HG02970 (cell line): ENCODE measurements at regions not wholly inside any gene's neighbourhood (a gene's known extent, or its start where the extent isn't known, plus 50 kb on each side); places are given as distances from the start of the nearest gene placed in this dataset.
"Not testable (repeated sequence)": the region's sequence is repeated elsewhere in the genome, so short reads cannot be mapped to it uniquely, and the experiment has no call there.

ENCODE experiments used
- ATAC-seq: cut with Tn5 transposase; IDR thresholded peaks from one replicate; pipeline ENCODE4 v1.9.1; 2021; ENCODE audit warnings: mild to moderate bottlenecking, moderate library complexity, moderate number of reproducible peaks; ENCODE audit not compliant: unreplicated experiment, low FRiP score

DNA sequence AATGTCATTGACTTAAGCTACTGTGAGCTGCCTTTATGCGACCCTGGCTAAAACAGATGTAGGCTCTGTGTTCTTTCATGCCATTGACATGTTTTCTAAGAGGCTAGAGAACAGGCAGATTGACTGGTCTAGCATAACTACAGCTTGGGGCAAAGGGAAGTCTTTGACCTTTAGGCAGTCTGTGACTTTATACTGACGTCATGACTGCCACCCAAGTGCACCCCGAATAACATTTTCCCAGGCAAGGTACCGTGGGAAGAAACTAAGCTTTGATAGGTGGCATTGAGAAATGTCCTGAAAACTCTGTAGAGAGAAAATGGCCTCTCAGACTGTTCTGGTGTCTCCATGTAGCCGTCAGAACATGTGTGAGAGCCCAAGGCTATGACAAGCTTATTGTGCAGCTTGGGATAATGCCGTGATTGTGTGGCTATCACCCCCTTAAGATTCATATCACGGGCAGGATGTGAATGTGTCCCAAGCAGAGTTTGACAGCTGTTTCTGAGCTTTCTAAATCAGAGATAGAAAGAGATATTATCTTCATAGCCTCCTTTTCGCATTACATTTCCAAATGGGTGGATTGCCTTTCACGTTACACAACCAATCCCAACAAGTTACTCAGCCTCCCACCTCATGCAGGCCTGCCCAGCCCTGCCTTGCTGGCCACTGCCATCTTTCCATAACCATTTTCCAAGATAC lies 672.2 kb upstream of the ACVR2A start:
- ATAC-seq = no peak

DNA sequence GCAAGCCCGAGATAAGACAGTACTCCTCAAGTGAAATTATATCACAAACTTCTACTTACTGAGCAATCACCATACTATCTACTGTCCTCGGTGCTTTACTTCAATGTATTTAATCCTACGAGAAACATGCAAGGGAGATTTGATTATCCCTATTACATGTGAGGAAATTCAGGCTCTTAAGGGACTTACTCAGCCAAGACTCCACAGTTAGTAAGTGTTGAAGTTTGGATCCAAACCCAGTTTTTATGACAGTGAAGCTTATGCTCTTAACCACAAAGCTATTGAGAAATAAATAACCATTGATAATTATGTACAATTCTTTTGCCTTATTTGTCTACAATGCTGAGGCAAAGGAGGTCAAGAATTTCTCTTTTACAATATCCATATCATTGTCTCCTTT lies 672.9 kb upstream of the ACVR2A start:
- no peak for ATAC-seq

DNA sequence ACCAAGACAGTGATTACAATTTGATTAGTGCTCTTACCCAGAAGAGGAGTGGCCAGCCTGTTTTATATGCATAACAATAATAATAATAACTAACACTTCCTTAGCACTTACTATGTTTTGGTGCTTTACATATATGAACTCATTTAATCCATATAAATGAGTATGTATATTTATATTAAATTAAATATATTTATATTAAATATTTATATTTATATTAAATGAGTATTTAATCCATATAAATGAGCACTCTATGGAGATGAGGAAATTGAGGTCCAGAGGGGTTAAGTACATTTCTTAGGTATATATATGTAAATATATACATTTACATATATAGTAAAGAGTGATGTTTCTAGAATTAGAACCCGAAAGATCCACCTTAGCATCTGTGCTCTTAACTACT lies 673.9 kb upstream of the ACVR2A start:
- ATAC-seq = no peak

DNA sequence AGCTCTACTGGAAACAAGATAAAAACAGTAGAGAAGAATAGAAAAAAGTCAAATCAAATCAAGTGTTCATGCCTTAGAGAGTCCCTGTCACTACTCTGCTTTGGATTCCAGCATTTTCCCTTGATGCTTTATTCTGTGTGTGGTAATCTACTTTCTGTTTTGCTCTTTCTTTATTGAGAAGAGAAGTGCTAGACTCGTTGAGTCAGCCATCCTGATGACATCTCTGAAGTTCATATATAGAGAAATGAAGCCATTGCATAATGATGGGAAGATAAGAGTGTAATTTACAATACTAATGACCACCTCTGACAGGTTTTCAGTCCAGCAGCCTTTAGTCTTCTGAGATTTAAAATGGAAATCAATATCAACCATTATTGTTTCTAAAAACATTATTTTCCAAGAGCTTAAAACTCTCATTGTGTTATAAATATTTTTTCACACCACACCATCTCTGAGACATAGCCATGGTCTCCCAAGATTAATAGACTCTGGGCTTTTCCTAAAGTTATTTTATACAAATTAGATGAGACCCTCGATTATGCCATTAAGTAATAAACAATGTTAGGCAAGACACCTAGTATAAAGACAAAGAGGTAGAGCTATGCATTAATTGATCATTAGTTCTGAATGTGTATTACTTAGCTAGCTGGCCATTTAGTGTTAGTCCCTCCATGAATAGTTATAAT lies 679.0 kb upstream of the ACVR2A start:
- no peak for ATAC-seq

DNA sequence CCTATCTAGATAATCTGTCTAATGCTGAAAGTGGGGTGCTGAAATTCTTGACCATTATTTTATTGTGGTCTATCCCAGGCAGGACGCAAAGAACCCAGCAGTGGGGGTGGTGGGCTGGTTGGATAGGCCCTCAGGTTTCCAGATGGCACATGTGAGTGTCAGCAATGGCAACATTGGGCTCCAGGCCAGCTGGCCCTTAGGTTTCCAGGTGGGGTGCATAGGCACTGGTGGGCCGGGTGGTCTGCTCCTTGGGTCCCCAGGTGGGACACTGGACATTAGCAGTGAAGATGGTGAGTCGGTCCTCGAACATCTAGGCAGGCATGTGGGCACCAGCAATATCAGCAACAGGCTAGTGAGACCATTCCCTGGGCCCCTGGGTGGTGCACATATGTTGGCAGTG lies 680.3 kb upstream of the ACVR2A start:
- no peak for ATAC-seq

DNA sequence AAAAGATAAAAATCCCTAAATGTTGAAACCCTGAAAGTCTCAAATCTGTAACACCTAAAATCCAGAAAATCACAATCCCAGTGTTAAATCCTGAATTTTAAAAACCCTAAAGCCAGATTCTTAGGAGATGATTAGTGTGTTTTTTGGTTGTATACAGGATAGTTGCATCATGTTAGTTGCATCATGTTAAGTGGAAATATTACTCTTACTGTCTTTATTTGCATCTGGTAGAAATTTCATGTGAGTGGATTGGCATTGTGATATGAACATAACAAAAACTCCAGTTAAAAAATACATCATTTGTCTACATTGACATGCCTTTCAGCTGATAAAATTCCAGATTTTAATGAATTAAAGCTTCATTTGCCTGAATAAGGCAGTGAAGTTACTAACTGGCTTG lies 683.1 kb upstream of the ACVR2A start:
- no peak for ATAC-seq

DNA sequence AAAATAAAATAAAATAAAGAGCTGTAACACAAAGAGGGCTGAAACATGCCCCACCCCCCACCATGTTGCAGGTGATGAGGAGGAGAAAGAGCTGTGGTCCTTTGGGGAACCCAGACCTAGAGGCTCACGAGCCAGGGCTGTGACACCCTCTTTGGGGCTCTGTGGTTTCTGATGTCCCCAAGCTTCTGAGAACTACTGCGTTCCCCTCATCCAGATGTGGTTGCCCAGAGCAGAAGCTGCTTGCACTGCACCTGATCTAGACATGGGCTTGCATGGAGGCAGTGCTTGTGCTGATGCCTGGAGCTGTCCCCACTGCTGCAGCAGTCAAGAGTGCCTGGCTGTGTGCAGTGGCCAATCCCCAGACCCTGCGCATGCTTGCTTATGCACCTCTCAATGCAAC lies 687.9 kb upstream of the ACVR2A start:
- ATAC-seq = no peak

DNA sequence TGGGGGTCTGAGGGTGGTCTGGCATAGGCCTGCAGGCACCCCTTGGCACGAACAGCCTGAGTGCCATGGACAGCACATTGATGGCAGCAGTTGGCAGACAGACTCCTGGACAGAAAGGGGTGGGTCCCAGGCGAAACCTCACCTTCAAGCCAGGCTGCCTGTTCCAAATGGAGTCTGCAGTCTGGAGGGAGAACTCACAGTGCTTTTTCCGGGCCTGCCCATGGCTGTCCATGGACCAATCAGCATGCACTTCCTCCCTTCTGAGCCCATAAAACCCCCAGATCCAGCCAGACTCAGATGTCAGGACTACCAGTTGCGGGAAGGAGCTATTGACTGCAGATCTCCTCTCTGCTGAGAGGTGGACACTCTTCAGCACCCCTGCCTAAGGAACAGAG lies 694.6 kb upstream of the ACVR2A start:
- no peak for ATAC-seq

DNA sequence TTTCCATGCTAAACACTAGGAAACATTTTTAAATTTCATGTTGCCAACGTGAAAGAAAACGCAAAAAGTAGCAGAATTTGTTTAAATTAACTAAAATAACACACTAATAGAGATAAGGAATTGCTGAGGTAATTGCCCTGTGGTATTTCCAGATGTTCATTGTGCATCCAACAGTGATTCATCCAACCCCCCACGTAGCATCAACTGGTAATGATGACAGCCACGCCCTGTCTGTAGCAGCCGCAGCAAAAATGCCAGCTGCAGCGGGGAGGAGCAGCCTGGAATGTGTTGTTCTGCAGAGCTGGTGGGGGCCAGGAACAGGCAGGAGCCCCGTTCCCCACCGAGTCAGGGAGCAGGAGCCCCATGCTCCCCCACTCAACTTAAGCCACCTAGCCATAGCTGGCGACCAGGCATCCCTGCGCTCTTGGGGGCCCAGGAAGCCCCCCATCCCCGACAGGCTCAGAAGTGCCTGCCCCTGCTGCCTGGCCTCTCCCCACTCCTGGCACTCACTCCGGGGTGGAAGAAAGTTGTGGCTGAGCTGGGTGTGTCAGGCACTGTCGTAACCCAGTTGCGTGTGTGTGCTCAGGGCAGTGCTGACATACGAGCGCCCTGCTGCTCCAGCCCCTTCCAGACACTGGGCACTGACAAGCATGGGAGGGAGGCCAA lies 695.1 kb upstream of the ACVR2A start:
- ATAC-seq = no peak

DNA sequence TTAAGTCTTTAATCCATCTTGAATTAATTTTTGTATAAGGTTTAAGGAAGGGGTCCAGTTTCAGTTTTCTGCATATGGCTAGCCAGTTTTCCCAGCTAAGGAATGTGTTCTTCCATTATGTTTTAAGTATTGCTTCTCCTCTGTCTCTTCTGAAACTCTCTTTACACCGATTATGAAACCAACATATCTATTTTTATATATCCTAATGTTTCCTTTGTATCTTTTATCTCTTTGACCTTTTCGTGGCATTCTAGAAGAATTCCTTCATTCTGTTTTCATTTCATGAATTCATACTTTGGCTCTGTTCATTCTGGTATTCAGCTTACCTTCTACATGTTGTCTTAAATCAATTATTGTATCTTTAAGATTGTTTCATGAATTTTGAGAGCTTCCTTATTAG lies 697.0 kb upstream of the ACVR2A start:
- ATAC-seq = no peak

DNA sequence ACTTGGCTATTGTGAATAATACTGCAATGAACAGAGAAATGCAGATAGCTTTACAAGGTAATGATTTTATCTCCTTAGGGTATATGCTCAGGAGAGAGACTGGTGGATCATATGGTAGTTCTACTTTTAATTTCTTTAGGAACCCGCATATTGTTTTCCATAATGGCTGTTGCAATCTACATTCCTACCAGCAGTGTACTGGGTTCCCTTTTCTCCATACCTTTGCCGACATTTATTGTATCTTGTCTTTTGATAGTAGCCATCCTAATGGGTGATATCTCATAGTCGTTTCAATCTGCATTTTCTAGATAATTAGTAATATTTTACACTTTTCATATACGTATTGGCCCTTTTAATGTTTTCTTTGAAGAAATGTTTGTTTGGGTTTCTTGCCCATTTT lies 702.9 kb upstream of the ACVR2A start:
- ATAC-seq = no peak

DNA sequence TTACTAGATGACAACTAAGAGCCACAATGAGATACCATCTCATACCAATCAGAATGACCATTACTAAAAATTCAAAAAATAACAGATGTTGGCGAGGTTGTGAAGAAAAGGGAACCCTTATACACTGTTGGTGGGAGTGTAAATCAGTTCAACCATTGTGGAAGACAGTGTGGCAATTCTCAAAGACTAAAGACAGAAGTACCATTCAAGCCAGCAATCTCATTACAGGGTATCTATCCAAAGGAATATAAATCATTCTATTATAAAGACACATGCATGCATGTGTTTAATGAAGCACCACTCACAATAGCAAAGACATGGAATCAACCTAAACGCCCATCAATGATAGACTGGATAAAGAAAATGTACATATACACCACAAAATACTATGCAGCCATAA lies 705.1 kb upstream of the ACVR2A start:
- ATAC-seq = not testable (repeated sequence)

DNA sequence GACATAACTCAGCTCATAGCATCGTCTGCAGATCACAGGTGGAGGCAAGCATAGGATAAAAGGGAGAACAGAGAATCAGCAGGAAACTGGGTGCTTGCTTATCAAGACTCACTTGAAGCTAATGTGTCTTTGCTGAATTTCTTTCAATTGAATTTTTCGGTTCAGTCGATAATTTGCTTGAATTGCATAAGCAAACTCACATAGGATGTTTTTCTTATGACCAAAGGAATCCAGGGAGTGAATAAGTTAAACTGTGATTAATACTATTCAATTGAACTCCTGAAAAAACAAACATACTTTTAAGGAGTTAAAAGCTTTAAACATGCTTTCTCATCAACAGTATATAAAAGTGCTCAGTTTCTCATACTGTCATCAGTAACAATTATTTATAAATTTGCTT lies 707.1 kb upstream of the ACVR2A start:
- ATAC-seq = no peak

DNA sequence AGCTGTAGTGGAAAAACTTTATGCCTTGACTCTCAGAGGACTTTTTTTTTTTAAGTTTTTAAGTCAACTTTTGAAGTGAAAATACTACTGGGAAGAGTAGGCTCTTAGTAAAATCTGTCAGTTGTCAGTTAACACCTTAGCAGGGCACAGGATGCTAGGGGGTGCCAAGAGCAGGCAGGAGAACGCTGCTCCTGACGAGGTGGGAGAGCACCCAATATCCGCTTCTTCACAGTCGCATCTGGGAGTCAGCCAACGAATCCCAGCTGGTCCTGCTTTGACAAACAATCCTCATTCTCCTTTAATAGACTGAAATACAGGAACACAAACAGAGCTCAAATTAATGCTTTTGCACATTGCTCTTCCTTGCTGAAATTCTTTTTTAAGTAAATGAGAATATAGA lies 709.5 kb upstream of the ACVR2A start:
- no peak for ATAC-seq

DNA sequence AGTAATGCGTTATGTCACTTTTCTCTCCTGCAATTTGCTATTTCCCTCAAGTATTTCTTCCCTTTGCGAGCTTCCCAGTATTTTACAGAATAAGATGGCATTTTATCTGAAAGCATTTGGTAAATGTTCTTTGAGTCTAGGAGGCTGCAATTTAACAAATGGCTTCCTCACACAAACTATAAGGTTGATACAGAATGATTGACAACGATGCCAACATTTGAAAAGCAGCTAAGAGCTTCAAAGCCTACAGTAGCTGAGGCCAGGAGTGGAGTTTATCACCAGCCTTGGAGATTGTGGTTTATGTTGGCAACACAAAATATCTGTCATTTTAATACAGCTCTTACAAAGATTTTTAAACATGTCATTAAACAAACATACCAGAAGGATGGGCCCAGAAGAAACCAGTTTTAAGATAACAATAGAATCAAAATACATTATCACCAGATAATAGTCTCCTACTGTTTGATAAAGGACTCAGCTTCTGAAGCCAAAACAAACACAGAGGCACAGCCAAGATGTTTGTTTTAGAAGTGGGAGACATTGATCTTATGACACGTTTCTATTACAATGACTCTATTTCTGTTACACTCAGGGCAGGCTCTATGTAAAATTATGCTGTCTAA lies 711.4 kb upstream of the ACVR2A start:
- ATAC-seq = no peak

DNA sequence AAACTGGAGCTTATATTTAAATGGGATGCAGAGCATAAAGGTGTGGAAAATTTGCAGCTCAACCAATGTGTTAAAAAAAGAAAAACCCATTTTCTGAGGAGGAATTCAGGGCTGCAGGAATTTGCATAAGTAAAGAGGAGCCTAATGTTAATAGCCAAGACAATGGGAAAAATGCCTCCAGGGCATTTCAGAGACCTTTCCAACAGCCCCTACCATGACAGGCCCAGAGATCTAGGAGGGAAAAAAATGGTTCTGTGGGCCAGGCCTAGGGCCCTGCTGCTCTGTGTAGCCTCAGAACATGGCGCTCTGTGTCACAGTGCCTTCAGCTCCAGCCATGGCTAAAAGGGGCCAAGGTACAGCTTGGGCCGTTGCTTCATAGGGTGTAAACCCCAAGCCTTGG lies 719.7 kb upstream of the ACVR2A start:
- ATAC-seq = no peak

DNA sequence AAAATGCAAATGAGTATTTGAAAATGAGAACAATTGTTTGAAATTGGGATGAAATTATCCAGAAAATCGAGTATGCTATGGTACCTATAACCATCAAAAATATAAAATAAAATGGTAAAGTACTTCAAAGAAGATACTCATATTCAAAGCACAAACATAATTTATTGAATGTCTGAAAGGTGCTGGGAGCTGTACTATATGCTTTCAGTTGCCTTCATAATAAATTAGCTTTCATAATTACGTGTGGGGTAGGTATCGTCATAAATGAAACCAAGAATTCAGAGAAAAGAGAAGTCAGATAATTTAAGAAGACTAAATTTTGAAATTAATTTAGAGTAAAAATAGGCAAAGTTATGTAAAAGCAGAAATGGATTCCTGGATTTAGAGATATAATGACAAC lies 721.9 kb upstream of the ACVR2A start:
- ATAC-seq = no peak

DNA sequence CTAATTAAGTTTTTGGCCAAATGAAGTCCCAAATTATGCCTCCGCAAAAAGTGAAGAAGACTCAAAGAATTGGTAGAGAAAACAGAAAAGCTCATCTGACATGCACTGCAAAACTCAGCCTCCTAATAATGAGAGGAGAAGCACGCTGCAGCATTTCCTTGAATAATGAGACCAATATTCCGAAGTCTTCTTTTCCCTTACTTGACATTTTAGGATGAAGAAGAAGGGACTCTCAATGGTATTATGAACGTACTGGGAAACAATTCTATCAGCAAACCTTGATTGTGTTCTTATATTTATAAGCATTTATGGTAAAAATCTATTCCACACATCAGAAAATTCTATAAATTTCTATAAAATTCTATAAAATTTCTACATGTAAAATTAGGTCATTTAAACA lies 733.9 kb upstream of the ACVR2A start:
- ATAC-seq = no peak

DNA sequence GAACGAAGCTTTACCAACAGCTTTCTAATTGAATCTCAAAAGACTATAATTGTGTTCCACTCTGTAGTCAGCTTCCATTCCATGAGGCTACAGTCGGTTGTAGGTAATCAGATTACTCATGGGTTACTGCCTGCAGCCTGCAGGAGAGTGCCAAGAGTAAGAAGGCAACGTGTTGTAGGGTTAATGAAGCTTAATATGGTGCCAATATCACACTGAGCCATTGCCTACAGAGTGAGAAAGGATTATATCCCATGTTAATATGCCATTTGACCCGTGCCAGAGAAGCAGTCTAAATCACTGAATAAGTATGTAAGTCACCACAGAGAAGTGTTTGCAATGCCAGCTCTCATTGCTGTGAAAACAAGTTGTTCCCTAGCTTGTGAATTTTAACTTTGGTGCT lies 734.5 kb upstream of the ACVR2A start:
- ATAC-seq = no peak

DNA sequence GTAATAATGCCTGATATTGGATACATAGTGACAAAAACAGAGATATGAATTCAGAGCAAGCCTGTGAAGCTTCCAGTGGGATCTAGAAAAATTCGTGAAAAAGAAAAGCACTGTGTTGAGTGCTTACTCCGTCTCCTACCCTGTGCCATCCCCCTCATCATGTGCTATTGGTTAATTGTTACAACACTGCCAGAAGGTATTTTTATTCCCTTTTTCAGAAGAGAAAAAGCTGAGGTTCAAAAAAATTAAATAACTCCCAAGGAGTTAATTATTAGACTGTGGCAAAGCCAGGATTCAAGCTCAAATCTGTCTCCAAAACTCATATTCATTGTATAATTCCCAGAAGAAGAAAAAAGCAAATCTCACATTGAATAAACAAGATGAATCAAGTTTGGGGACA lies 735.5 kb upstream of the ACVR2A start:
- ATAC-seq = no peak

DNA sequence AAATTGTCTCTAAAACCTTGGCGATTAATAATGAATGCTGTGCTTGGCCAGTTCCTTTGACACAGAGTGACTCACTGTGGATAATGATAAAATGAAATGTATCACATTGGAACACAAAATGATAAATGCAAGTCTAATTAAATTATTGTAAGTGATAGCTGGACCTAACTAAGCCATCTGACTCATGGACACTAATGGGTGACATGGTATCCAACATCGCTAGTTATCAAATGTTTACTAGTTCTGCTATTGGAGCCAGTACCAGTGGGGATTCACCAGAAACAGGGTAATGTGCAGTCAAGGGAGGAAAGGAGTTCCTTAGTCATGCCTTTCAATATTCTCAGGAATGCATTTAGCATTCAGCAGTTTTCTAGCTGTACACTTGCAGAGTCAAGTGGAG lies 736.3 kb upstream of the ACVR2A start:
- ATAC-seq = no peak
